Adipocyte (in vitro differentiated cells): ENCODE measurements at regions not wholly inside any gene's neighbourhood (a gene's known extent, or its start where the extent isn't known, plus 50 kb on each side); places are given as distances from the start of the nearest gene placed in this dataset.

ENCODE experiments used
- DNase-seq: peaks from one replicate; pipeline ENCODE4 v3.0.0-alpha.2; 2015; ENCODE audit warnings: low read depth
- H3K27me3 ChIP-seq: replicated peaks from 2 replicates; pipeline ENCODE4 v1.7.0; 2013; ENCODE audit warnings: mild to moderate bottlenecking, low read length, moderate library complexity; ENCODE audit not compliant: control insufficient read depth, insufficient read depth
- H3K36me3 ChIP-seq: 2 replicates; pipeline ENCODE4 v1.7.0; 2013; ENCODE audit warnings: low read length, mild to moderate bottlenecking, moderate library complexity; ENCODE audit not compliant: control insufficient read depth, insufficient read depth, severe bottlenecking
- H3K4me1 ChIP-seq: 2 replicates; pipeline ENCODE4 v1.7.0; 2013; ENCODE audit warnings: mild to moderate bottlenecking, low read length, moderate library complexity; ENCODE audit not compliant: control insufficient read depth, insufficient read depth
- H3K4me3 ChIP-seq: 2 replicates; pipeline ENCODE4 v1.7.0; 2013; ENCODE audit warnings: mild to moderate bottlenecking, low read length, moderate library complexity
- H3K9ac ChIP-seq: 2 replicates; pipeline ENCODE4 v1.7.0; 2013; ENCODE audit warnings: mild to moderate bottlenecking, low read length, moderate library complexity
- H3K9me3 ChIP-seq: 2 replicates; pipeline ENCODE4 v1.7.0; 2013; ENCODE audit warnings: mild to moderate bottlenecking, low read length, moderate library complexity; ENCODE audit not compliant: control insufficient read depth

GRCh38 chr6:155747491-155747890 is 291.9 kb upstream of the NOX3 start:
- H3K9me3 ChIP-seq, result peaks cover 4% of the 10 kb centered on the region
- no peak for DNase-seq
- H3K9ac ChIP-seq, result no peak overlapping the region
- no peaks in the 10 kb centered on the region for H3K4me1 ChIP-seq
- H3K27me3 ChIP-seq, result no peaks in the 10 kb centered on the region
- no peaks in the 10 kb centered on the region for H3K36me3 ChIP-seq
- H3K4me3 ChIP-seq, result no peak overlapping the region

GRCh38 chr6:155740781-155741399 is 285.3 kb upstream of the NOX3 start:
- Histone ChIP-seq H3K9me3 (no peaks in the 10 kb centered on the region), H3K4me3 (no peak overlapping the region), H3K36me3 (no peaks in the 10 kb centered on the region), H3K4me1 (no peaks in the 10 kb centered on the region), H3K9ac (no peak overlapping the region), H3K27me3 (no peaks in the 10 kb centered on the region)
- no peak for DNase-seq

GRCh38 chr6:155738602-155739105 is 283.0 kb upstream of the NOX3 start:
- Histone ChIP-seq H3K4me3 (no peak overlapping the region), H3K27me3 (no peaks in the 10 kb centered on the region), H3K36me3 (no peaks in the 10 kb centered on the region), H3K4me1 (no peaks in the 10 kb centered on the region), H3K9me3 (no peaks in the 10 kb centered on the region), H3K9ac (no peak overlapping the region)
- no peak for DNase-seq

- Histone ChIP-seq H3K27me3 (no peaks in the 10 kb centered on the region), H3K9ac (no peak overlapping the region), H3K4me3 (no peak overlapping the region), H3K4me1 (no peaks in the 10 kb centered on the region), H3K9me3 (peaks cover 5% of the 10 kb centered on the region), H3K36me3 (no peaks in the 10 kb centered on the region)
- no peak for DNase-seq
Observed at GRCh38 chr6:155717374-155717773, 261.7 kb upstream of the NOX3 start.

GRCh38 chr6:155710704-155711103 is 255.1 kb upstream of the NOX3 start:
- no peak for DNase-seq

DNA sequence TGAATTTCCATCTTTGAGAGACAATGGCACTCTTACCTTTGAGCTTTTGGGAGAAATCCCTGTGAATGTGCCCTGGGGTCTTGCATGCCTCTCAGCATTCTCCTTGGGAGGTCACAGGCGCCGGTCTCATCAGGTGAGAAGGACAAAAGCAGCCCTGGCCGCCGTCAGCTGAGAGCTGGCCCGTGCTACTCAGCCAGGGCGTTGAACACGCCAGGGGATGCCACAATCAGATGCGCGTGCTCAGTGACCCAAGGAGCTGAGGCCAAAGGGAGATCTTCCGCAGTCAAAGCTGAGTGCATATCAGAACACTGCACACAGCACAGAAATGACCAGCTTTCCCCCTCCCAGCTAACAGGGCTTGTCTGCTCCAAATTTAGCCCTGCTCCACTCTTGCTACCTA is 253.6 kb upstream of the NOX3 start:
- no peak for DNase-seq
- Histone ChIP-seq H3K4me3 (no peak overlapping the region), H3K9ac (no peak overlapping the region), H3K36me3 (no peaks in the 10 kb centered on the region), H3K4me1 (no peaks in the 10 kb centered on the region), H3K9me3 (no peaks in the 10 kb centered on the region), H3K27me3 (no peaks in the 10 kb centered on the region)

More at GRCh38 chr6:155710704-155711103, 255.1 kb upstream of the NOX3 start:
- H3K9ac ChIP-seq, result no peak overlapping the region
- no peaks in the 10 kb centered on the region for H3K9me3 ChIP-seq
- no peak overlapping the region for H3K4me3 ChIP-seq
- H3K36me3 ChIP-seq, result no peaks in the 10 kb centered on the region
- H3K27me3 ChIP-seq, result no peaks in the 10 kb centered on the region
- no peaks in the 10 kb centered on the region for H3K4me1 ChIP-seq

GRCh38 chr6:155708100-155708499 is 252.5 kb upstream of the NOX3 start:
- Histone ChIP-seq H3K9ac (no peak overlapping the region), H3K27me3 (no peaks in the 10 kb centered on the region), H3K4me3 (no peak overlapping the region), H3K4me1 (no peaks in the 10 kb centered on the region), H3K36me3 (no peaks in the 10 kb centered on the region), H3K9me3 (no peaks in the 10 kb centered on the region)
- no peak for DNase-seq

GRCh38 chr6:155706806-155707205 is 251.2 kb upstream of the NOX3 start:
- Histone ChIP-seq H3K27me3 (no peaks in the 10 kb centered on the region), H3K9ac (no peak overlapping the region), H3K9me3 (peaks cover 5% of the 10 kb centered on the region), H3K4me1 (no peaks in the 10 kb centered on the region), H3K36me3 (no peaks in the 10 kb centered on the region), H3K4me3 (no peak overlapping the region)
- DNase-seq, result no peak

DNA sequence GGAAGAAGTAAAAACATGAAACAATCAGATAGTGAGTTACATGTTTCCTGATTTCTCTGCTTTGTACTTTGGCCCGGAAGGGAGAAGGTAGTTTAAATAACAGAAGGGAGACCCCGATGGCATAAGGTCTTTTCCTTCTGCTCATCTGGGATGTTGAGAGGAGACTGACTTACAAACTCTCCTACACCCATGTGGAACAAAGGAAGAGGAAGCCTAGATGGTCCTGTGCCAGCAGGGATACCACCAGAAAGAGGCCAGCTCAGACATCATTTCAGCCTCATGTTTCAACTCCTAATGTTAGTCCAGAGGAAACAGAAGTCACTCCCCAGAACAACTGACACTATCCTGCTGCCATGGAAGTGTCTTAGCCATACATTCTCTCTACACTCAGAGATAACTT is 250.7 kb upstream of the NOX3 start:
- Histone ChIP-seq H3K36me3 (no peaks in the 10 kb centered on the region), H3K9me3 (peaks cover 6% of the 10 kb centered on the region), H3K4me3 (no peak overlapping the region), H3K9ac (no peak overlapping the region), H3K27me3 (no peaks in the 10 kb centered on the region), H3K4me1 (no peaks in the 10 kb centered on the region)
- no peak for DNase-seq

DNA sequence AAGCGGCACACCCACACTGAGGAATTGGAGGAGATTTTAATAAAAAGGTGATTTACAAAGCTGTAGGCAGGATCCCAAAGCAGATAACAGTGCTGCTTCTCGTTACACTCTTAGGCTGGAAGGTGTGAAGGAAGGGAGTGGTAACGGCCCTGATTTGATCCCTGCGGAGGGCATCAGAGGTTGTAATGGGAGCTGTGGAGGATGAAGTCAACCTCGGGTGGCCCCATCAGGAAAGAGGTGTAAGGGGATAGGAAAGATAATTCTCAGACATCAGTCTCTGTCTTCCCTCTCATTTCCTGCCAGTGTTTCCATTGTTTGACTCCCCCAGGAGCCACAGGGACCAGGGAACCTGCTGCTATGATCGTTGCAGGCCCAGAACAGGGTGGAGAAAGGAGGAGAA is 245.7 kb upstream of the NOX3 start:
- DNase-seq, result no peak
- peaks cover 6% of the 10 kb centered on the region for H3K9me3 ChIP-seq
- H3K4me1 ChIP-seq, result no peaks in the 10 kb centered on the region
- H3K27me3 ChIP-seq, result no peaks in the 10 kb centered on the region
- H3K4me3 ChIP-seq, result no peak overlapping the region
- no peaks in the 10 kb centered on the region for H3K36me3 ChIP-seq
- H3K9ac ChIP-seq, result no peak overlapping the region

DNA sequence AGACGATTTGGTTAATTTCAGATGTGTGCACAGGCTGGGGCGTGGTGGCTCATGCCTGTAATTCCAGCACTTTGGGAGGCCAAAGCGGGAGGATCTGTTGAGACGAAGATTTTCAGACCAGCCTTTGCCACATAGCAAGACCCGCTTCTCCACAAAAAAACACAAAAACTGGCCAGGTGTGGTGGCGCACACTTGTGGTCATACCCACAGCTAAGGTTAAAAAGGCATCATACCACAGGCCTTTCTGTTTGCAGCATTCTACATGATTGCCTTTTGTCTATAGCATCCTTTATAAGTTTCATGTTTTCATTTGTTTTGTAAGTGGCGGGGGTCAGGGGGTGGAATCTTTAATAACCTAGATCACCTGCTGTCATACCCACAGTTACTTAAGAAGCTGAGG is 239.9 kb upstream of the NOX3 start:
- Histone ChIP-seq H3K27me3 (no peaks in the 10 kb centered on the region), H3K4me3 (no peak overlapping the region), H3K36me3 (no peaks in the 10 kb centered on the region), H3K9ac (no peak overlapping the region), H3K9me3 (no peaks in the 10 kb centered on the region), H3K4me1 (no peaks in the 10 kb centered on the region)
- no peak for DNase-seq

GRCh38 chr6:155694419-155694790 is 238.8 kb upstream of the NOX3 start:
- H3K9me3 ChIP-seq, result no peaks in the 10 kb centered on the region
- no peak overlapping the region for H3K4me3 ChIP-seq
- H3K27me3 ChIP-seq, result no peaks in the 10 kb centered on the region
- H3K4me1 ChIP-seq, result no peaks in the 10 kb centered on the region
- no peak for DNase-seq
- H3K36me3 ChIP-seq, result no peaks in the 10 kb centered on the region
- H3K9ac ChIP-seq, result no peak overlapping the region
